GM12873 (cell line): ENCODE measurements at regions not wholly inside any gene's neighbourhood (a gene's known extent, or its start where the extent isn't known, plus 50 kb on each side); places are given as distances from the start of the nearest gene placed in this dataset.

Experiments used
- TF ChIP-seq, protein P1 (sequence below): IDR thresholded peaks from 2 replicates; pipeline ENCODE4 v1.5.1; 2012; ENCODE audit warnings: low read depth, mild to moderate bottlenecking, moderate library complexity, low read length, control low read depth; ENCODE audit not compliant: insufficient read depth; ENCODE audit errors: missing control alignments

DNA sequence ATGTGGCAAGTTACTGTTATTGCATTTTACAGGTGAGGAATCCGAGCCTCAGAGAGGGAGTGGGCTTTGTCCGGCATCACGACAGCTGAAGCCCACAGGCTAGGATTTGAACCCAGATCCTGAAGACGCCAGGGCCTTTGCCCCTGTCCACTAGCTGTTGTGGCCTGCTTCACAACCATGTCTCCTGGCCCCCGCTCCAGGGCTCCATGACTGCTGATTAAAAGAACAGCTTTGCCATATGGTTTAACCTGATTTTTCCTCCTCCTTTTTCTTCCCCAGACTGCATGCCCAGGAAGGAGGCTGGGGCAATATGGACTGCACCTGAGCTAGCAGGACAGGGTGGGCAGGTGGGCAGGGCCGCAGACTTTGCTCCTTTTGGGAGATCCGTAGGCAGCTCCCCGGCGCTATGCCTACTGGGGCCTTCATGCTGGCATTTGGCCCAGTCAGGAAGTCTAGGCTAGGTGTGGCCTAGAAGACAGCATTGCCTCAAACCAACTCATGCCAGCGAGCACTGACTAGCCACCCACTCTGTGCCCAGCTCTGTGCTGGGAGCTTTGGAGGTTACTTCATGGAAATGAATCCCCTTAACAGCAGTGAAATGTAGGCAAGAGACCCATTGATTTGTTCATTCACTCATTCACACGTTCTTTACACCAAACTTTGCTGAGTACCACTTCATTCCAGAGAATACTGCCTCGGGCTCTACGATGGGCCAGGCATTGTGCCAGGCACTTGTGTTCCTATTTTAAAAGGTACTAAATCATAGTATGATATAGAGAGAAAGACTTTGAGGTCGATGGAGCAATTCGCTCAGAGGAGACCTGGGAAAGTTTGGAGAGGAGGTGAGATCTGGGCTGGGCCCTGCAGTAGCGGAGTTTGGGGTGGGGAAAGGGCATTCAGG, 94.3 kb upstream of the CPEB4 start:
- TF ChIP-seq, protein P1, sequence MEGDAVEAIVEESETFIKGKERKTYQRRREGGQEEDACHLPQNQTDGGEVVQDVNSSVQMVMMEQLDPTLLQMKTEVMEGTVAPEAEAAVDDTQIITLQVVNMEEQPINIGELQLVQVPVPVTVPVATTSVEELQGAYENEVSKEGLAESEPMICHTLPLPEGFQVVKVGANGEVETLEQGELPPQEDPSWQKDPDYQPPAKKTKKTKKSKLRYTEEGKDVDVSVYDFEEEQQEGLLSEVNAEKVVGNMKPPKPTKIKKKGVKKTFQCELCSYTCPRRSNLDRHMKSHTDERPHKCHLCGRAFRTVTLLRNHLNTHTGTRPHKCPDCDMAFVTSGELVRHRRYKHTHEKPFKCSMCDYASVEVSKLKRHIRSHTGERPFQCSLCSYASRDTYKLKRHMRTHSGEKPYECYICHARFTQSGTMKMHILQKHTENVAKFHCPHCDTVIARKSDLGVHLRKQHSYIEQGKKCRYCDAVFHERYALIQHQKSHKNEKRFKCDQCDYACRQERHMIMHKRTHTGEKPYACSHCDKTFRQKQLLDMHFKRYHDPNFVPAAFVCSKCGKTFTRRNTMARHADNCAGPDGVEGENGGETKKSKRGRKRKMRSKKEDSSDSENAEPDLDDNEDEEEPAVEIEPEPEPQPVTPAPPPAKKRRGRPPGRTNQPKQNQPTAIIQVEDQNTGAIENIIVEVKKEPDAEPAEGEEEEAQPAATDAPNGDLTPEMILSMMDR: no peak

DNA sequence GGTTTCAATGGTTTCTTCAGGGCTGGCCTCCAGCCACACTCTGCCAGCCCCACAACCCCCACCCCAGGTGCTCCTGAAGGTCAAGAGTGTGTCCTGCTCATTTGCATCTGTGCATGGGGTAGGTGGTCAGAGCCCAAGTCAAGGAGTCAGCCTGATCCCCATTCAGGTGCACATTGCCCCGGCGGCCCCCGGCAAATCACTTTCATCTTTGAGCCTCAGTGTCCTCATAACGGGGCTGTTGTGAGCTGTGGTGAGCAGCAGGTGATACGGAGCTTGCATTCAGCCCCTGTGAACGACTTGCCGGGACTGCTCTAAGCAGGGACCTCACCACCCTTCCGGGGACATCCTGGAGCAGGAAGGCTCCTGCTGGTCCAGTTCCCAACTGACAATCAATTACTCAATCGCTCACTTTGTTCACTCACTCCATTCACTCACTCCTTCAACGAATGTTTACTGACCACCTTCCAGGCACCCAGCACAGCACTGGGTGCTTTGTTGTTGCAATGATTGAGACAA, 93.2 kb upstream of the CPEB4 start:
- TF ChIP-seq, protein P1: no peak

DNA sequence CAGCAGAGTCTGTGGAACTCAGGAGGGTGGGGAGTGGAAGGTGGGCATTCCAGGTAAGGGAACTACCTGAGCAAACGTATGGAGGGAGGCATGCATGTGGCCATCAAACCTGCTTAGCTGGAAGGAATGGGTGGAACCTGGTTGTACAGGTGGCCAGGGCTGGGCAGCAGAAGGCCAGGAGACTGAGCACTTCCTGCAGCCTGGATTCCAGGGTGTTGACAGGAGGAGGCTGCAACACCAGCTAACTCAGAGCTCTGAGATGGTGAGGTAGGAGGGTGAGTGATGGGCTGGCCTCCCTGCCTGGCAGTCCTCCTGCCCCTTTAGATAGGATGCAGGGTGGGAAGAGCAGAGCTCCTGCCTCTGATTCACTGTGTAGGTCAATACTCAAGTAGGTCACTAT, 92.5 kb upstream of the CPEB4 start:
- TF ChIP-seq, protein P1: no peak

DNA sequence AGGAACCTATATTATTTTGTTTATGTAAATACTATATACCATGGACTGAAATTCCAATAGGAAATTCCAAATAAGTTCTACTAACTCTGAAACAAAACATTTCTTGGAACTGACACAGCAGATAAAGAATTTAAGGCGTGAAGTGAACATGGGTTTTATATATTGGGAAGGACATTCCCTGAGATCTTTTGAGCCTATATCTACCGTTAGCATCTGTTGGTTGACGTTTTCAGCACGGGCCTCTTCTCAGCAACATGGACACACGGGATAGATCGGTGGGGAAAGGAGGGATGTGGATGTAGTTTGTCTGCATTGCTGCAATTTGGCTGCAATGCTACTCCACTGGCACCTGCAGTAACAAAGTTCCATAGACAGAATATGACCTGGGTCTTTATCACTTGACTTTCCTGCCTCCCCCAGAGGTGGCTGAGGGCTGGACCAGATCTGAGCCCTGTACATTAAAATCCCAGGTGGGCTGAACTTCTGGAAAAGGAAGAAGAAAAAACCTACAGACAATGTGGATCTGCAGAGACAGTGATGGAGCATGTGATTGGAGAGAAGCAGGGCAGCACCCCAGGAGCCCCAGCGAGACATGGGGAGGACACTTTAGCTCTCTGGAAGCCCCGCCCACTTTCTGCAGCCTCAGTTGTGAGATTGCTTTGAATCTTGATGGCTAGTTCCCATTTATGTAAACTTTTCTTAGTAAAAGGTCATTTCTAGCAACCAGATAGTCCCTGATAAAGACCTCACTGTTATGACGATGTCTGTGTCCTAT, 91.2 kb upstream of the CPEB4 start:
- TF ChIP-seq, protein P1: no peak

DNA sequence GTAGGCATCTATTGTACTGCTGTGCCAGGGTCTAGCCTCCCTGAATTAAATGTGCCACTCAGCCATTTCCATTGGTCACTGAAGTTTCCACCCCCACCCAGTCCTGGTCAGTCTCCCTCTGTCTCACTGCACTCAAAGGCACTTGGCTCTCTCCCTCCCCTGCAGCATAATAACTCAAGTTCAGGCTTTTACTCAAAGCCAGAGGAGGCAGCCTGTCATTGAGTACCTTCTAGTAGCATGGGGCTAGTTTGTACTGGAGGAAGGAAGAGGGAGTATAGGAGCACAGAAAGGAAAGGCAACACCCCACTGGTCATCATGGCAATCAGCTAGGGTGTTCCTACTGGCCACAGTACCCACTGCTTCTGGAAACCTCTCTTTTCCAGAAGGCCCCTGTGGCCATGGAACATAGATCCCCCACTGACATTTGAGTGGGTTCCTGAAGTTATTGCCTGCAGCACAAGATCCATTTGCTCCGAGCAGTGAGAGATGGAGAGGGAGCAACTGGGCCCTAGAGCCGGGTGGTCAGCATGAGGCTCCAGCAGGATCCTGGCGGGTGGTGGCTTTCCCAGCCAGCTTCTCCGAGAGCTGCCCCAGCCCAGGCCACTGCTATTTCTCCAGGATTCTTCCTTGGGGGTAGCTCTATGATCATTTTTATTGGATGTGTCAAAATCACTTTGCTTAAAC, 89.9 kb upstream of the CPEB4 start:
- TF ChIP-seq, protein P1: no peak

DNA sequence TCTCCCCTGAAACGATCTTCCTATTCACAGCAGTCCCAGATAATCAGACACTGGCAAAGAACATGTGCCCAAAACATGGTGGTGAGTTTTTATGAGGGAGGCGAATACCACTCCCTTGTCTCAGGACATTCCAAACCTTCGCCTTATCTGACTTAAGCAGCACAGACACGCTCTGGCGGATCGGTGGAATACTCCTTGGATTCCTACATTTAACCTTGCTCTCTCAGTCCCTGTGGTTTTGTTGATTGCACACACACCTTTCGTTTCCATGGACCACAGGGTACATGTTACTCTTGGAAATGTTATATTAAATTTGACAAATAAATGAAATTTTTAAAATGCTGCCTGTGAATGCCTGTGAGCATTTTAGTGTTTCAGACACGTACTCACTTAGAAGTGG, 87.8 kb upstream of the CPEB4 start:
- TF ChIP-seq, protein P1: no peak

DNA sequence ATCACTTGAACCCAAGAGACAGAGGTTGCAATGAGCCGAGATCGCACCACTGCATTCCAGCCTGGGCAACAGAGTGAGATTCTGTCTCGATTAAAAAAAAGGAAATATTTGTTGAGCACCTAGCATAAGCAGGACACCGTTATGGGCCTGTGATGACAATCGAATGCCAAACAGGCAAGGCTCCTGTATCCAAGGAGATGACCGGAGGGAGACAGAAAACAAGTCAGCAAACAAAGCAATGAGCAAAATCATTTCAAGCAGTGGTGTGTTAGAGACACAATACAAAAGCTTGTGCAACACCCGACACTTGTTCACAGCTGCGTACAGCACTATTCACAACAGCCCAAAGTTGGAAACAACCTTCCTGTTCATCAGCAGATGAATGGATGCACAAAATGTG, 87.1 kb upstream of the CPEB4 start:
- TF ChIP-seq, protein P1: no peak
